H1 (cell line): ENCODE measurements at regions not wholly inside any gene's neighbourhood (a gene's known extent, or its start where the extent isn't known, plus 50 kb on each side); places are given as distances from the start of the nearest gene placed in this dataset.

Experiments
- CTCF ChIA-PET: fragments of 300-600 bp; sonication (Branson Sonifier 250); formaldehyde crosslinking; loops from one replicate; lab custom pipeline; 2021; ENCODE audit not compliant: partially characterized antibody; lab: Charles Lee
- POLR2A ChIA-PET: fragments of 300-600 bp; sonication (Branson Sonifier 250); formaldehyde crosslinking; loops from one replicate; lab custom pipeline; 2021; ENCODE audit warnings: inconsistent platforms; ENCODE audit not compliant: partially characterized antibody; lab: Charles Lee
- DNase-seq, 2 experiments: peaks; one replicate each; pipeline versions ENCODE4 v3.0.0 to v3.0.0-alpha.2; 2010 to 2022; ENCODE audit warnings: low spot score in 2 of 2, low read depth in 1 of 2, mixed read lengths in 1 of 2
- FAIRE-seq: peaks from 2 replicates; lab custom pipeline; 2011; peaks lifted over from hg19 to GRCh38; lab: Jason Lieb, UNC
- H2AFZ ChIP-seq: 2 replicates; pipeline ENCODE4 v1.8.1; 2012; ENCODE audit warnings: low read length, inconsistent platforms
- H2AK5ac ChIP-seq: 2 replicates; pipeline ENCODE4 v1.6.1; 2013; ENCODE audit warnings: low read depth, low read length
- H2BK120ac ChIP-seq: replicated peaks from 2 replicates; pipeline ENCODE3; 2013; ENCODE audit warnings: low read depth, low read length, inconsistent platforms
- H2BK12ac ChIP-seq: 2 replicates; pipeline ENCODE4 v1.6.1; 2013; ENCODE audit warnings: low read depth, low read length
- H2BK15ac ChIP-seq: 2 replicates; pipeline ENCODE4 v1.6.1; 2013; ENCODE audit warnings: low read length
- H2BK20ac ChIP-seq: 2 replicates; pipeline ENCODE4 v1.6.1; 2013; ENCODE audit warnings: low read length
- H2BK5ac ChIP-seq: 2 replicates; pipeline ENCODE4 v1.6.1; 2013; ENCODE audit warnings: low read depth, low read length
- H3K14ac ChIP-seq: 2 replicates; pipeline ENCODE4 v1.6.1; 2013; ENCODE audit warnings: inconsistent platforms; ENCODE audit not compliant: insufficient read length
- H3K18ac ChIP-seq: 2 replicates; pipeline ENCODE4 v1.6.1; 2013; ENCODE audit warnings: low read length; ENCODE audit errors: extremely low read depth
- H3K23ac ChIP-seq: 2 replicates; pipeline ENCODE4 v1.6.1; 2013; ENCODE audit warnings: inconsistent platforms; ENCODE audit not compliant: insufficient read length
- H3K23me2 ChIP-seq: 2 replicates; pipeline ENCODE4 v1.6.1; 2013; ENCODE audit warnings: low read depth, low read length
- H3K27ac ChIP-seq: 2 replicates; pipeline ENCODE4 v1.6.1; 2011; ENCODE audit warnings: low read depth, low read length, inconsistent platforms
- H3K27me3 ChIP-seq, 4 experiments: replicated peaks in 1 of 4; 1 replicate in 1 of 4; 2 replicates in 3 of 4; pipeline versions ENCODE4 v1.6.1 to v1.8.1; 2011 to 2013; ENCODE audit warnings: low read length in 3 of 4, mild to moderate bottlenecking in 3 of 4, inconsistent platforms in 2 of 4, mixed read lengths in 2 of 4, moderate library complexity in 1 of 4; ENCODE audit not compliant: control insufficient read depth in 3 of 4, insufficient read depth in 3 of 4; ENCODE audit errors: extremely low read depth in 1 of 4
- H3K36me3 ChIP-seq, 4 experiments: 2 replicates each; pipeline versions ENCODE4 v1.6.1 to v1.8.1; 2011 to 2013; ENCODE audit warnings: mild to moderate bottlenecking in 4 of 4, low read length in 3 of 4, moderate library complexity in 2 of 4, control low read depth in 1 of 4, inconsistent platforms in 1 of 4; ENCODE audit not compliant: insufficient read depth in 4 of 4, control insufficient read depth in 2 of 4
- H3K4ac ChIP-seq: replicated peaks from 2 replicates; pipeline ENCODE3; 2013; ENCODE audit warnings: low read length, low read depth, mixed read lengths, inconsistent platforms; ENCODE audit not compliant: insufficient read length
- H3K4me1 ChIP-seq, 4 experiments: replicated peaks in 1 of 4; 1 replicate in 1 of 4; 2 replicates in 3 of 4; pipeline versions ENCODE4 v1.6.1 to v1.8.1; 2011 to 2013; ENCODE audit warnings: low read length in 3 of 4, inconsistent platforms in 2 of 4, mixed read lengths in 1 of 4; ENCODE audit not compliant: insufficient read depth in 4 of 4, control insufficient read depth in 3 of 4
- H3K4me2 ChIP-seq, 2 experiments: 2 replicates each; pipeline versions ENCODE4 v1.6.1 to v1.8.1; 2011 to 2013; ENCODE audit warnings: low read depth in 2 of 2, low read length in 2 of 2, control low read depth in 1 of 2, inconsistent platforms in 1 of 2, mild to moderate bottlenecking in 1 of 2; ENCODE audit not compliant: insufficient read depth in 1 of 2
- H3K4me3 ChIP-seq, 4 experiments: fragments of 200-600, 300-600 bp in 1 of 4; sonication (generic), shearing (Covaris generic), sonication (Bioruptor Twin) in 1 of 4; 2 replicates each; pipeline versions ENCODE4 v1.5.1 to v1.8.1; 2011 to 2016; ENCODE audit warnings: low read length in 4 of 4, low read depth in 3 of 4, control low read depth in 2 of 4, inconsistent platforms in 2 of 4, mild to moderate bottlenecking in 2 of 4, mixed read lengths in 1 of 4, moderate library complexity in 1 of 4; ENCODE audit not compliant: insufficient read depth in 2 of 4; ENCODE audit errors: extremely low read depth in 1 of 4
- H3K56ac ChIP-seq: replicated peaks from 2 replicates; pipeline ENCODE3; 2013; ENCODE audit warnings: low read depth, mild to moderate bottlenecking, mixed read lengths, low read length, inconsistent platforms; ENCODE audit not compliant: insufficient read length
- H3K79me1 ChIP-seq: 2 replicates; pipeline ENCODE4 v1.6.1; 2013; ENCODE audit warnings: low read depth, low read length, control low read depth
- H3K79me2 ChIP-seq, 2 experiments: 2 replicates each; pipeline versions ENCODE4 v1.6.1 to v1.8.1; 2012 to 2013; ENCODE audit warnings: low read length in 2 of 2, mild to moderate bottlenecking in 2 of 2, inconsistent platforms in 1 of 2; ENCODE audit not compliant: insufficient read depth in 2 of 2, control insufficient read depth in 1 of 2
- H3K9ac ChIP-seq, 4 experiments: replicated peaks in 1 of 4; 1 replicate in 1 of 4; 2 replicates in 3 of 4; pipeline versions ENCODE4 v1.6.1 to v1.8.1; 2011 to 2013; ENCODE audit warnings: low read depth in 3 of 4, low read length in 3 of 4, control low read depth in 2 of 4, mild to moderate bottlenecking in 2 of 4, moderate library complexity in 2 of 4, inconsistent platforms in 1 of 4; ENCODE audit errors: extremely low read depth in 1 of 4
- H3K9me3 ChIP-seq, 2 experiments: 2 replicates each; pipeline versions ENCODE4 v1.6.1 to v1.8.1; 2012 to 2013; ENCODE audit warnings: mild to moderate bottlenecking in 2 of 2, moderate library complexity in 2 of 2, control low read depth in 1 of 2, inconsistent platforms in 1 of 2, low read depth in 1 of 2, low read length in 1 of 2, mixed read lengths in 1 of 2; ENCODE audit not compliant: insufficient read depth in 2 of 2
- H4K20me1 ChIP-seq, 2 experiments: replicated peaks in 1 of 2; 2 replicates each; pipeline versions ENCODE3 to v1.8.1; 2011 to 2013; ENCODE audit warnings: inconsistent platforms in 2 of 2, low read length in 2 of 2, mild to moderate bottlenecking in 1 of 2; ENCODE audit not compliant: insufficient read depth in 2 of 2, control insufficient read depth in 1 of 2
- H4K5ac ChIP-seq: 2 replicates; pipeline ENCODE4 v1.6.1; 2013; ENCODE audit warnings: low read length, low read depth, mixed read lengths, inconsistent platforms; ENCODE audit not compliant: insufficient read length
- H4K8ac ChIP-seq: 2 replicates; pipeline ENCODE4 v1.8.0; 2013; ENCODE audit warnings: mild to moderate bottlenecking, moderate library complexity, low read length, inconsistent platforms; ENCODE audit not compliant: insufficient read depth; ENCODE audit errors: extremely low read depth
- H4K91ac ChIP-seq: replicated peaks from 2 replicates; pipeline ENCODE3; 2013; ENCODE audit warnings: low read length, mixed read lengths, inconsistent platforms; ENCODE audit not compliant: insufficient read length
- ASH2L ChIP-seq: fragments of 200-600, 300-600 bp; sonication (generic); IDR thresholded peaks from one replicate; pipeline ENCODE4 v1.7.1; 2017; ENCODE audit warnings: low read length
- EGR1 ChIP-seq: IDR thresholded peaks from 2 replicates; pipeline ENCODE4 v1.6.1; 2011; ENCODE audit warnings: low read depth, low read length, borderline replicate concordance
- NRF1 ChIP-seq: IDR thresholded peaks from 2 replicates; pipeline ENCODE4 v1.6.1; 2011; ENCODE audit warnings: mild to moderate bottlenecking, low read depth, low read length, improper control_type of control experiment
- SP4 ChIP-seq: IDR thresholded peaks from 2 replicates; pipeline ENCODE4 v1.6.1; 2012; ENCODE audit warnings: low read length, inconsistent platforms
- SRF ChIP-seq: IDR thresholded peaks from 2 replicates; pipeline ENCODE4 v1.6.1; 2011; ENCODE audit warnings: mild to moderate bottlenecking, low read depth, low read length, moderate library complexity
- TAF1 ChIP-seq: IDR thresholded peaks from 2 replicates; pipeline ENCODE4 v1.6.1; 2011; ENCODE audit warnings: mild to moderate bottlenecking, low read depth, low read length
- WGBS, 2 experiments: shearing (Covaris generic) in 1 of 2; methylation state at CpG; one replicate each; pipeline versions ENCODE4 v1.1.6 to v1.1.7; 2013 to 2015; ENCODE audit warnings: low lambda C conversion rate in 2 of 2, mixed read lengths in 2 of 2, inconsistent platforms in 1 of 2, low coverage in 1 of 2, missing lambda C conversion rate in 1 of 2; ENCODE audit not compliant: insufficient replicate concordance in 2 of 2, insufficient coverage in 1 of 2, insufficient read length in 1 of 2; ENCODE audit errors: extremely low coverage in 1 of 2, missing lambda C conversion rate in 1 of 2; 5-methylcytosine and 5-hydroxymethylcytosine counted together

- 89% methylated on average over 1 of the region's 1 CpG; no CpG with 5 or more reads in 1 of the 2 experiments for WGBS, 2 experiments
- Histone ChIP-seq H3K4me3 (no peak overlapping the region), H4K20me1 (no peaks in the 10 kb centered on the region), H3K23ac (no peak overlapping the region), H4K91ac (no peak overlapping the region), H2BK20ac (no peak overlapping the region), H3K79me1 (no peaks in the 10 kb centered on the region), H3K23me2 (no peaks in the 10 kb centered on the region), H3K4me2 (no peak overlapping the region), H4K5ac (no peak overlapping the region), H2BK120ac (no peak overlapping the region), H3K14ac (no peak overlapping the region), H2BK5ac (no peak overlapping the region), H4K8ac (no peak overlapping the region), H2AFZ (no peak overlapping the region), H3K79me2 (no peaks in the 10 kb centered on the region; a peak in 1 of 4 replicates), H3K56ac (no peak overlapping the region), H3K9ac (no peak overlapping the region), H3K27ac (no peak overlapping the region), H3K18ac (no peak overlapping the region), H2BK12ac (no peak overlapping the region), H3K4me1 (no peaks in the 10 kb centered on the region), H2BK15ac (no peak overlapping the region), H3K27me3 (peaks cover 0 to 1% (median 0%) of the 10 kb centered on the region in 4 experiments; a peak in 1 of 7 replicates), H3K36me3 (no peaks in the 10 kb centered on the region), H3K9me3 (no peaks in the 10 kb centered on the region), H3K4ac (no peak overlapping the region), H2AK5ac (no peak overlapping the region)
- FAIRE-seq (no peak), DNase-seq (no peak)
- CTCF ChIA-PET = no interaction called here
- TF ChIP-seq EGR1 = no peak
- TF ChIP-seq SP4 = no peak
- no peak for TF ChIP-seq SRF
- no peak for TF ChIP-seq TAF1
- TF ChIP-seq NRF1 = no peak
- TF ChIP-seq ASH2L = no peak
- POLR2A ChIA-PET = no interaction called here
Measured at GRCh38 chr13:74003374-74003773, 130.8 kb downstream of the KLF12 start.
